ENCODE measurements at regions not wholly inside any gene's neighbourhood (a gene's known extent, or its start where the extent isn't known, plus 50 kb on each side); places are given as distances from the start of the nearest gene placed in this dataset.

DNA sequence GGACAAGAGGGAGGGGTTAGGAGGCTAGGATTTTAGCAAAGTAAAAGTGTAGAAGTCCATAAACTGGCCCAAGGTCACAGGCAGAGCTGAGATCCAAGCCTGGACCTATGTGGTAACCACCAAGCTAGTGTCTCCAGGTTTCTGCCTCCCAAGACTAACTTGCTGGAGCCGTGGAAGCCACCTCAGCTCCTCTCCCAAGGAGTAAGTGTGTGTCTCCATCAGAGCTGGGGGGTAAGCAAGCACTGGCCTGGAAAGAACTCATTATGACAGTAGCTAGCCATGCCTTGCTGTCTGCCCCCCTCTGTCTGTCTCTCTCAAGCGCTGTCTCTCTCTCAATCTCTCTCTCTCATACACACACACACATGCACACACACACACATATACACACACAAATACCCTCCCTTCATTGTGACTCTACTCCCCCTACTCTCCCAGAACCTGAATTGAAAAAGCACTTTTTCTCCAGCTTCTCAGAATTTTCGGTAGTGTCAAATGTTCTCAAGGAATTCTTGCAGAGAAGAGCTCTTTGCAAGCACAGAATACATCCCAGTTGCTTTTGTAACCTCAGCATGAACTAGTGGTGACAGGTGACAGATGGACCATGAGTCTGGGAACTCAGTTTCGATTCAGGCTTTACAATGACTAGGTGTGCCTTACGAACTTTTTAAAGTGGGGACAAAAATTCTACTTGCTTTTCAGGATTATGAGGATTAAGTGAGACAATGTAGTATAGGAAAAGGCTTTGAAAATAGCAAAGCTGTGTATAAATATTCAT is 238.0 kb upstream of the FGGY start:
- no peak for DNase-seq (ENCODE audit: low spot score)

GRCh38 chr1:59061876-59062275 is 235.0 kb upstream of the FGGY start:
- DNase-seq (ENCODE audit: low spot score) = no peak

GRCh38 chr1:59062743-59063142 is 234.2 kb upstream of the FGGY start:
- DNase-seq (ENCODE audit: low spot score) = no peak

DNA sequence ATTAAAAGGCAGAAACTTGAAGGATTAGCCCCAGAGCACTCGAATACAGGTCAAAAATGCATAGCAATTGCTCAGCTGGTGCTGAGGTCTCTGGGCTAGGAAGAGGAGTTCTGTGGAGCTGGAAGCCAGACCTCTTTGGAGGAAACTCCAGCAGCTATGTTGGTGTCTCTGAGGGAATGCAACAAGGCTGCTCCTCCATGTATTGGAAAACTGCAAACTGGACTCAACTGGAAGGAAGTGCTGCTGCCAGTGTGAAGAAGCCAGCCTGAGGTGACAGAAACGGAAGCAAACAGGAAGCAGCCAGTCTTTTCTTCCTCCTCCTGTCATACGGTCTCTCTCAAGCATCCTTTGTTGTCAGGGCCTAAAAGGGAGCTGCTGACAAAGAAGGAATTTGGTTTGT is 233.4 kb upstream of the FGGY start:
- DNase-seq (ENCODE audit: low spot score) = no peak

DNA sequence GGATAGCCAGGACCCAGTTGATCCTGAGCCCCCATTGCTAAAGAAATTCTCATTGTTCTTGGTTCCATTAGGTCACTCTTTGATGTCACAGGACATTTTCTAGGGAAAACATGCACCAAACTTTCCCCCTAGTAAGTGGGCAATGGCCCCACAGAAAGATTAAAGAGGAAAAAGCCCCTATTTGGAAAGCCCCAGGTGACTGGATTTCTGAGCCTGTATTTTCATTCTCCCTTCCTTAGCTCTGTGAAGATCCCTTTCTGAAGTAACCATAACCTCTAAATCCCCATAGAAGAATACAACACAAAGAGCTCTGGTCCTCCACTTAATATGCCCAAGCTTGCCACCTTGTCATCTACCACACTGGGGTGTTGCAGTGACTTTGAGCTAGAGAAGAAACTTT is 232.3 kb upstream of the FGGY start:
- no peak for DNase-seq (ENCODE audit: low spot score)

GRCh38 chr1:59066236-59066635 is 230.7 kb upstream of the FGGY start:
- DNase-seq (ENCODE audit: low spot score) = no peak

GRCh38 chr1:59070610-59071009 is 226.3 kb upstream of the FGGY start:
- no peak for DNase-seq (ENCODE audit: low spot score)

DNA sequence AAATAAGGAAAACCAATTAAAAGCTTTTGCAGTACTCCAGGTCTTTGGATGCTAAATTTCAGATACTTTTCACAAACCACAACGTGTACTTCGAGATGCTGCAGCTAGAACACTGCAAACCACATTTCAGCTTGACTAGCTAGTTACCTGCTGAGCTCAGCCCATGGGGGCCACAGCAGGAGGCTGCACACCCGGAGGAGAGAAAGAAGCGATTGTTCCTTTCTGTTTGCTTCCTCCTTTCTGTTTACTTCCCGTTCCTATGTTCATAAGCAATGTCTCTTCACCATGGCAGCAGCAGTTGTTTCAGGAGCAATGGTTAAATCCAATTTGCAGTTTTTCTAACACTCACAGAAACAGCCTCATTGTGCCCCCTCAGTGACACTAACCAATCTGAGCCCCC is 225.6 kb upstream of the FGGY start:
- DNase-seq (ENCODE audit: low spot score) = no peak

DNA sequence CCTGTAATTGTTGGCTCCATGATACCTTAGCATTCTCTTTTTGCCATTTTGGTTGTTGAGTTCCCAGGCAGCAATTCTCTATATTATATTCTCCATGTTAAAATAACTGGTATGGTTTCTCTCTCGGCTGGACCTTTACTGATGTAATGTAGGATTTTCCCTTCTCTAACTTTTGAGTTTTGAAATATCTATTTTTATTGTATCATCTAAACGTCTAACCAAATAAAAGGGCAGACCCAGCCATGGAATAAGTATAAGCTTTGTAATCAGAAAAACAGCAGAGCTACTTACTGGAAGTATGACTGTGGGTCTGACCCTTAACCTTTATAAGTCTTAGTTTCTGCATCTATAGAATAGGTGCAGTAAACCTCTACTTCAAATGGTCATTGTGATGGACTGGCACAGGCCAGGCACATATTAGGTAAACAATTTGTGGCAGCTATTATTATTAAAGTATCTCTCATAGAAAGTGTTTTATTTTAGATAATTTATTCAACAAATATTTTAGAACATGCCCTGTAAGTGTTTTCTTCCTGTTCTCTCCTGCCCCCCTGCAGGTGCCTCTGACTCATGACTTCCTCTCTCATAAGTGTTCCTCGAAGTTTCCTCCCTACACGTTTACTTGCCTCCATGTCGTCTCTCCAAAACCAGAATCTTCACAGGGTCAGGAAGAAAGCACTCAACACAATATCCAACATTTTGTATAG is 224.9 kb upstream of the FGGY start:
- no peak for DNase-seq (ENCODE audit: low spot score)

GRCh38 chr1:59072583-59072947 is 224.3 kb upstream of the FGGY start:
- DNase-seq (ENCODE audit: low spot score) = no peak

- no peak for DNase-seq (ENCODE audit: low spot score)
Observed at GRCh38 chr1:59074598-59074997, 222.3 kb upstream of the FGGY start.

DNA sequence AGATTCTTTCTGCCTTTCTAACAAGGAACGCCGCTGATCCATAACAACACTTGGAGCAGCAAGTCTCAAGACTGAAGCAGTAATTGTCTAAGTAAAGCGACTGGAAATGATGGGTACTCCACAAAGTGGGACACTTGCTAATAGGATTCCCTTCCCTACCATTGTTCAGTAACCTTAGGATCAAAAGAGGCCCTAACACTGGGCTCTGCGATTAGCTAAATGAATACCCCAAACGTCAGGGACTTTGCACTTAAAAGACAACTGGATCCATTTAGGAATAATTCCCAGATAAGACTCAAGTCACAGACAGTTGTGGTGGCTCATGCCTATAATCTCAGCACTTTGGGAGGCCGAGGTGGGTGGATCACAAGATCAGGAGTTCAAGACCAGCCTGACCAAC is 221.9 kb upstream of the FGGY start:
- DNase-seq (ENCODE audit: low spot score) = no peak

GRCh38 chr1:59076612-59077011 is 220.3 kb upstream of the FGGY start:
- no peak for DNase-seq (ENCODE audit: low spot score)

- no peak for DNase-seq (ENCODE audit: low spot score)
Observed at GRCh38 chr1:59077466-59078069, 219.3 kb upstream of the FGGY start.

DNA sequence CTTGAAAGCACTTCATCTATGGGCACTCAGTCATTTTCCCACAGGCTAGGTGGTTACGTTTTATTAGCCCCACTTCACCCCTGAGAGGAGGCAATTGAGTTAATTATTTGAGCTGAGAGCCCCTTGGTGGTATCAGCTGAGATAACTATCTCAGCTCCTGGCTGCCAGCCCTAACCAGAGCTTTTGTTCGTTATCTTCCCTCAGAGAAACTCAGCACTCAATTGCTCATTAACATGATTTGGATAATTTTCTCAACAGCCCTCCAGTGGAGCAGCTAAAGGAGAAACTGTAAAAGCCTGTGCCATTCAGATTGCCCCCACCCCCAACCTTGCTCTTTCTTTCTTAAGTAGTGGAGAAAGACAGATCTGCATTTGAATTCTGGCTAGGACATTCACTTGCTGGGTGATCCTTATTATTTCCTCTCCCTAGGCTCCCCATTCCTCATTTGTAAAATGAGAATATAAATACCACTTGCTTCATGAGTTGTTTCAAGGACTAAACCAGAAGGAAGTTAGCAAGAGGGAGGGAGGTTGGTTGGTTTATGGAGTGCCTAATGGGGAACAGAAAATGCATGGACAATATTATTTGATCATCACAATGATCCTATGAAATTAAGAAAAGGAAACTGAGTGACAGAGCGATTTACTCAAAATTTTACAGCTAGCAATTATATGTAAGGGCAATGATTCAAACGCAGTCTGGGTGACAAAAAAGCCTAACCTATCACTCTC is 218.7 kb upstream of the FGGY start:
- DNase-seq (ENCODE audit: low spot score) = no peak

GRCh38 chr1:59078866-59079265 is 218.0 kb upstream of the FGGY start:
- no peak for DNase-seq (ENCODE audit: low spot score)

- DNase-seq (ENCODE audit: low spot score) = no peak
Observed at GRCh38 chr1:59079434-59080140, 217.3 kb upstream of the FGGY start.

GRCh38 chr1:59081181-59081580 is 215.7 kb upstream of the FGGY start:
- DNase-seq (ENCODE audit: low spot score) = no peak

GRCh38 chr1:59081795-59082194 is 215.1 kb upstream of the FGGY start:
- DNase-seq (ENCODE audit: low spot score) = no peak

DNA sequence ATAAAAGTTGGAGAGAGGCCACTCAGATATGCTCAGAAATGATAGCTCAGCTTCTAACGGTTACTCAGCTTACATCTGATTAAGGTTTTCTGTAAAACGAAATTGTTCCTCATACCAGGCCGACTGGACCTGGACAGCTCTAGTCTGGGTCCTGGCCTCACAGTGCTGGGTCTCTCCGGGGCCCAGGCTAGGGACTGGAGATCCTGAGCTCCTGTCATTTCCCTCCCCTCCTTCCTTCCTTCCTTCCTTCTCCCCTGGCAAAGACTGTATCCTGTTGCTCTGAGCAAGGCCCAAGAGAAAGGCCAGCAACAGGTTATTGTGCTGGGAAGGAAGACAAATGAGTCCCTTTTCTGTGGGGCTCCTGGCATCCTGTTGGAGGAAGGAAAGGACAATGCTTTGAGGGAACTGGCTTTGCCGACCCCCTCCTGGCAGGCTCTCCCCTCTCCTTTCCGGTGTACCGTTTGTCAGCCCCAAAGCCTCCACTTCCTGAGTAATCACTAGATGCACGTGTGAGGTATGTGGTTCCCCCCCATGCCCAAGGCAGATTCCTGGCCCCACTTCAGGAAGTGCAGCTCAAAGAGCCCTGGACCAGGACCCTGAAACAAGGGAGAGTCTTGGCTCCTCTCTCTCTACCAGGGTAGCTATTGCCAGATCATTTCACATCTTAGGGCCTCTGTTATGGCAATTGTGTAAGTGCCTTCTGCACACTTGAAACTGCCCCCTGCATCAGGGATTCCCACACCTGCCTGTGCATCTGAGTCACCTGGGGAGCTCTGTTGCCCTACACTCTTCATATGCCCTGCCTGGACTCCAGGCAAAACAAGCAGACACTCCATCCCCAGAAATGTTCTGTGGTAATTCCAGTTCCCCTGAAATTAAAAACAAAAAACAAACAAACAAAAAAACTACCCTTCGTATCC is 212.7 kb upstream of the FGGY start:
- DNase-seq (ENCODE audit: low spot score) = no peak

DNA sequence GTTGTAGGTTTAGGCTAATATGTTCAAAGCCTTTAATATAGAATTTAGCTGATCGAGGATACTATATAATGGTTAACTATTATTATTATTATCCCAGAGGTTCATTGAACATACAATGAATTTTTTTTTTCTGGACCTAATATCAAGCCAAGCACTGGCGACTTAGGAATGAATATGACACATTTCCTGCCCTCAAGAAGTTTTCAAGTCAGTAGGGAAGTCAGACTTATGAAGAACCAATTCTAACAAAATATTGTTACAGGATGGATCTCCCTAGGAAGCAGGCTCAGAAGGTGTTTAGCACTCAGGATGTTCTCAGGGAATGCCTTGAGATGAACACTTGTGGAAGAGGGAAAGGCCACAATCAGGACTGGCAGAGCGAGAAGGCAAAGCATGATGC is 211.8 kb upstream of the FGGY start:
- no peak for DNase-seq (ENCODE audit: low spot score)
